ENCODE measurements at regions not wholly inside any gene's neighbourhood (a gene's known extent, or its start where the extent isn't known, plus 50 kb on each side); places are given as distances from the start of the nearest gene placed in this dataset.
"Not testable (repeated sequence)": the region's sequence is repeated elsewhere in the genome, so short reads cannot be mapped to it uniquely, and the experiment has no call there.

DNA sequence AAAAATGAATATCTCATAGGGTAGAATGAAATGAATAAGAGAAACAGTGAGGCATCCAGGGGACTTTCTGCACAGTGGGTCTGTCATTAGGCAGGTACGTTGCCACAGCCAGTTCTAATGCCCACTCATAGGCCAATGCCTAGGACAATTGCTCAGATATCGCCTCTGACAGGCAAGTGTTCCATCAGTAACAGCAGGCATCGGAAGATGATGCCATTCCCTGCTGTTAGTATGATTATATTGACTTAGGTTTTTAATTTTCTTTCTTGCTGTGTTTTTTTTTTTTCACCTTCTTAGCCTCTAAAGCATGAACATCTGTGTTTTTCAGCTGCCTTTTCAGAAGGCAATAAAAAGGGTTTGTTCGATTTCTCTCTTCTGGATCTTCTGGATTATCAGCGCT lies 90.7 kb downstream of the PRL start:
- Histone ChIP-seq H3K36me3 (ENCODE audit: control insufficient read depth, insufficient read depth, low read length) (no peaks in the 10 kb centered on the region), H3K27me3 (ENCODE audit: control insufficient read depth, insufficient read depth, low read length) (no peaks in the 10 kb centered on the region), H3K9me3 (ENCODE audit: control insufficient read depth, insufficient read depth, low read length) (no peaks in the 10 kb centered on the region), H3K27ac (ENCODE audit: low read length) (no peak overlapping the region), H3K4me1 (ENCODE audit: control insufficient read depth, insufficient read depth, low read length) (no peaks in the 10 kb centered on the region), H3K4me3 (ENCODE audit: low read length) (no peak overlapping the region)
- Mint-ChIP-seq H3K36me3 (no peaks in the 10 kb centered on the region), H3K27me3 (ENCODE audit: low read depth in 2 of 2) (no peaks in the 10 kb centered on the region), H3K4me1 (no peaks in the 10 kb centered on the region), H3K9me3 (peaks cover 3 to 4% of the 10 kb centered on the region in 2 donors), H3K27ac (no peak overlapping the region), H3K4me3 (no peak overlapping the region)
- WGBS (ENCODE audit: insufficient coverage), result 79% methylated on average over 4 of the region's 5 CpGs
- ATAC-seq, result no peak
- TF ChIP-seq, protein P1, sequence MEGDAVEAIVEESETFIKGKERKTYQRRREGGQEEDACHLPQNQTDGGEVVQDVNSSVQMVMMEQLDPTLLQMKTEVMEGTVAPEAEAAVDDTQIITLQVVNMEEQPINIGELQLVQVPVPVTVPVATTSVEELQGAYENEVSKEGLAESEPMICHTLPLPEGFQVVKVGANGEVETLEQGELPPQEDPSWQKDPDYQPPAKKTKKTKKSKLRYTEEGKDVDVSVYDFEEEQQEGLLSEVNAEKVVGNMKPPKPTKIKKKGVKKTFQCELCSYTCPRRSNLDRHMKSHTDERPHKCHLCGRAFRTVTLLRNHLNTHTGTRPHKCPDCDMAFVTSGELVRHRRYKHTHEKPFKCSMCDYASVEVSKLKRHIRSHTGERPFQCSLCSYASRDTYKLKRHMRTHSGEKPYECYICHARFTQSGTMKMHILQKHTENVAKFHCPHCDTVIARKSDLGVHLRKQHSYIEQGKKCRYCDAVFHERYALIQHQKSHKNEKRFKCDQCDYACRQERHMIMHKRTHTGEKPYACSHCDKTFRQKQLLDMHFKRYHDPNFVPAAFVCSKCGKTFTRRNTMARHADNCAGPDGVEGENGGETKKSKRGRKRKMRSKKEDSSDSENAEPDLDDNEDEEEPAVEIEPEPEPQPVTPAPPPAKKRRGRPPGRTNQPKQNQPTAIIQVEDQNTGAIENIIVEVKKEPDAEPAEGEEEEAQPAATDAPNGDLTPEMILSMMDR (IDR thresholded peaks at IDR 0.05), result no peak
- no peak for DNase-seq
- intact Hi-C loops (cut with micrococcal nuclease), result no loop called here

DNA sequence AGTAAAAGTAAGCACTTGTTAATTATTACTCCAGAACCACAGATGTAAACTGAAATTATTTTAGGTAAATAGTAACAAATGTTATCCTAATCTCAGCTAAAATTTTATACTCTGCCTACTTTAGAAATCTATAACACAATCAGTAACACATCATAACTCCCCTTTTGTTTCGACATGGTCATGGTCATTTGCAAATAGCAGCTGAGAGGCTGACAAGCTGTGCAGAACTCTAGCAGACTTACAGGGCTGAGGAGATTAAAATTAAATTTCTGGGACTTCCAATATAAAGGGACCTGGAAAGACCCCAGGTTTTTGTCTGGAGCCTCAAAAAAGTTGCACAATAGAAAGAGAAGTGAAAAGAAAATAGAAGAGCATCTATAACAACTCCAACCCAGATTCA lies 88.8 kb downstream of the PRL start:
- H3K36me3 Mint-ChIP-seq, result no peaks in the 10 kb centered on the region
- no peak overlapping the region for H3K4me3 Mint-ChIP-seq
- no peak overlapping the region for H3K27ac ChIP-seq (ENCODE audit: low read length)
- no peak for ATAC-seq
- no peak for DNase-seq
- whole genome bisulfite sequencing (ENCODE audit: insufficient coverage), result 88% methylated on average over 1 of the region's 1 CpG
- no peaks in the 10 kb centered on the region for H3K4me1 ChIP-seq (ENCODE audit: control insufficient read depth, insufficient read depth, low read length)
- no peaks in the 10 kb centered on the region for H3K27me3 ChIP-seq (ENCODE audit: control insufficient read depth, insufficient read depth, low read length)
- no peaks in the 10 kb centered on the region for H3K9me3 ChIP-seq (ENCODE audit: control insufficient read depth, insufficient read depth, low read length)
- peaks cover 3 to 4% of the 10 kb centered on the region in 2 donors for H3K9me3 Mint-ChIP-seq
- TF ChIP-seq, protein P1 (IDR thresholded peaks at IDR 0.05), result no peak
- no peak overlapping the region for H3K27ac Mint-ChIP-seq
- no peak overlapping the region for H3K4me3 ChIP-seq (ENCODE audit: low read length)
- intact Hi-C loops (cut with micrococcal nuclease), result no loop called here
- no peaks in the 10 kb centered on the region for H3K36me3 ChIP-seq (ENCODE audit: control insufficient read depth, insufficient read depth, low read length)
- H3K4me1 Mint-ChIP-seq, result no peaks in the 10 kb centered on the region
- H3K27me3 Mint-ChIP-seq (ENCODE audit: low read depth in 2 of 2), result no peaks in the 10 kb centered on the region

DNA sequence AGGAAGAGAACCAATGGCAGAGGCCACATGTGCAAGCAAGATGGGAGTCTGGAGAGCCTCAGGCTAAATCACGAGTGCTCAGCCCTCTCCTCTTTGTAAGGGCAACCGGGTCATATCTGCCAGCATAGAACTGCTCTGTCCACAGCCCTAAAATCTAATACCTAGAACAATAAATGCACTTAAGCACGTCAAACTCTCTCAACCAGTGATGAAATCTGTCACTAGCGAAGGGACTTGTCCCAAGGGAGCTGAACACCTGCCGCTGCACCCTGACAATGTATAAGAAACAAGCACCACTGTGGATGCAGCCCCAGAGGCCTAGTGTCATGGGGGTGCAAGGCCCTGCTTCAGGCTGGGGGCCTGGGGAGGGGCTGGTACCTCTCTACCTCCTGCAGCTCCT lies 82.5 kb downstream of the PRL start:
- H3K27me3 Mint-ChIP-seq (ENCODE audit: low read depth in 2 of 2), result no peaks in the 10 kb centered on the region
- H3K4me1 Mint-ChIP-seq, result no peaks in the 10 kb centered on the region
- DNase-seq (no peak), ATAC-seq (no peak)
- H3K27me3 ChIP-seq (ENCODE audit: control insufficient read depth, insufficient read depth, low read length), result no peaks in the 10 kb centered on the region
- H3K36me3 ChIP-seq (ENCODE audit: control insufficient read depth, insufficient read depth, low read length), result no peaks in the 10 kb centered on the region
- no peak overlapping the region for H3K4me3 Mint-ChIP-seq
- intact Hi-C loops (cut with micrococcal nuclease), result no loop called here
- no peak overlapping the region for H3K27ac ChIP-seq (ENCODE audit: low read length)
- no peaks in the 10 kb centered on the region for H3K9me3 Mint-ChIP-seq
- WGBS (ENCODE audit: insufficient coverage), result 60% methylated on average over 5 of the region's 5 CpGs
- TF ChIP-seq, protein P1 (IDR thresholded peaks at IDR 0.05), result no peak
- H3K4me3 ChIP-seq (ENCODE audit: low read length), result no peak overlapping the region
- H3K36me3 Mint-ChIP-seq, result no peaks in the 10 kb centered on the region
- H3K4me1 ChIP-seq (ENCODE audit: control insufficient read depth, insufficient read depth, low read length), result no peaks in the 10 kb centered on the region
- no peaks in the 10 kb centered on the region for H3K9me3 ChIP-seq (ENCODE audit: control insufficient read depth, insufficient read depth, low read length)
- no peak overlapping the region for H3K27ac Mint-ChIP-seq

DNA sequence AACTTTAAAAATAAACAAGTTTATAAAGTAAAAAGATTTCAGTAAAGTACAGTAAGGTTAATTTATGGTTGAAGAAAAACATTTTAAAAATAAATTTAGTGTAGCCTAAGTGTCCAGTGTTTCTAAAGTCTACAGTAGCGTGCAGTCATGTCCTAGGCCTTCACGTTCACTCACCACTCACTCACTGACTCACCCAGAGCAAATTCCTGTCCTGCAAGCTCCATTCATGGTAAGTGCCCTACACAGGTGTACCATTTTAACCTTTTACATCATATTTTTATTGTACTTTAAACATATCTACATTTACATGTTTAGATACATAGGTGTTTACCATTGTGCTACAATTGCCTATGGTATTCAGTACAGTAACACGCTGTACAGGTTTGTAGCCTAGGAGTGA lies 81.4 kb downstream of the PRL start:
- H3K27me3 Mint-ChIP-seq (ENCODE audit: low read depth in 2 of 2); H3K27me3 ChIP-seq (ENCODE audit: control insufficient read depth, insufficient read depth, low read length); H3K4me1 Mint-ChIP-seq; H3K4me3 Mint-ChIP-seq; H3K4me1 ChIP-seq (ENCODE audit: control insufficient read depth, insufficient read depth, low read length); H3K9me3 ChIP-seq (ENCODE audit: control insufficient read depth, insufficient read depth, low read length); H3K4me3 ChIP-seq (ENCODE audit: low read length); DNase-seq; H3K9me3 Mint-ChIP-seq; H3K27ac ChIP-seq (ENCODE audit: low read length); H3K36me3 ChIP-seq (ENCODE audit: control insufficient read depth, insufficient read depth, low read length); intact Hi-C loops (cut with micrococcal nuclease); H3K27ac Mint-ChIP-seq; H3K36me3 Mint-ChIP-seq; ATAC-seq: not testable (repeated sequence)
- WGBS (ENCODE audit: insufficient coverage), result 71% methylated on average over 3 of the region's 3 CpGs
